ENCODE measurements at regions not wholly inside any gene's neighbourhood (a gene's known extent, or its start where the extent isn't known, plus 50 kb on each side); places are given as distances from the start of the nearest gene placed in this dataset.

DNA sequence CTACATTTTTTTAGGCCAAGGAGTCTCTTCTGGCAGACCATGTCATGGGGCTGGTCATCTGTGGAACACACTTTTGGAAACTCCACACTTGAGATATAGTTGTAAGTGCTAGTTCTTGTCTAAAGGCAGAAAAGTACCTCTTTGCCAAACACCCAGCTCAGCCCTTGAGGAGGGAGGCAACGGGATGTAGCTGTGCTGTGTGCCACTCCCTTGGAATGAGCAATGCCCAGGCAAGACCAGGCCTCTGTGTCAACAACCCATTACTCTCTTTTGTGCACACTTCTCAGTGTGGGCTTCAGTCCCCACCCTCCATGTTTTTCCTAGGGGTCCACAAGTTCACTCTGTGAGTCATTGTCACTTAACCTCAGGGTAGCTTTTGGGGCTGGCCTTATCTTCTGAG is 528.3 kb upstream of the CFAP20DC start:
- H3K4me3 ChIP-seq (ENCODE audit: low read depth, low read length) = no peak overlapping the region
- H3K36me3 ChIP-seq (ENCODE audit: control insufficient read depth, insufficient read depth, low read length) = no peaks in the 10 kb centered on the region
- FAIRE-seq (no peak), DNase-seq (ENCODE audit: low read depth) (peak; percentile 62)
- TF ChIP-seq, protein P1, sequence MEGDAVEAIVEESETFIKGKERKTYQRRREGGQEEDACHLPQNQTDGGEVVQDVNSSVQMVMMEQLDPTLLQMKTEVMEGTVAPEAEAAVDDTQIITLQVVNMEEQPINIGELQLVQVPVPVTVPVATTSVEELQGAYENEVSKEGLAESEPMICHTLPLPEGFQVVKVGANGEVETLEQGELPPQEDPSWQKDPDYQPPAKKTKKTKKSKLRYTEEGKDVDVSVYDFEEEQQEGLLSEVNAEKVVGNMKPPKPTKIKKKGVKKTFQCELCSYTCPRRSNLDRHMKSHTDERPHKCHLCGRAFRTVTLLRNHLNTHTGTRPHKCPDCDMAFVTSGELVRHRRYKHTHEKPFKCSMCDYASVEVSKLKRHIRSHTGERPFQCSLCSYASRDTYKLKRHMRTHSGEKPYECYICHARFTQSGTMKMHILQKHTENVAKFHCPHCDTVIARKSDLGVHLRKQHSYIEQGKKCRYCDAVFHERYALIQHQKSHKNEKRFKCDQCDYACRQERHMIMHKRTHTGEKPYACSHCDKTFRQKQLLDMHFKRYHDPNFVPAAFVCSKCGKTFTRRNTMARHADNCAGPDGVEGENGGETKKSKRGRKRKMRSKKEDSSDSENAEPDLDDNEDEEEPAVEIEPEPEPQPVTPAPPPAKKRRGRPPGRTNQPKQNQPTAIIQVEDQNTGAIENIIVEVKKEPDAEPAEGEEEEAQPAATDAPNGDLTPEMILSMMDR (IDR thresholded peaks at IDR 0.05; ENCODE audit: insufficient read depth, low read length, severe bottlenecking) = no peak
- H3K27me3 ChIP-seq (ENCODE audit: control insufficient read depth, insufficient read depth, low read length) = no peaks in the 10 kb centered on the region

DNA sequence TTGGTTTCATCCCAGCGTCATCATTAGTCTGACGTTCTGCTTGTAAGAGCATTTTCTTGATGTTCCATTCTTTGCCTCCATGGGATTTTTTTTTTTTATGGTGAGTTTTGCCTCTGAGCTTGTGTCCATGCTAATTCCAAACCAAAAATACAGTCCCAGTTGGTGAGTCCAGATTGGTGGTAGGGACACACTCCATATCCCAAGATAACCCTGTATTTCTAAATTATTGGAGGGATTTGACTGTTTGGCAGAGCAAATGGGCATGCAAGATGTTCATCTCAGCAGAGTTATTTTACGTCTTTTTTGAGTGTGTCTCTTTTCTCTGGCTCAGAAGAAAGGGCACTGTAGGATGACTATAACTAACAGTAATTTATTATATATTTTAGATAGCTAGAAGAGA is 526.8 kb upstream of the CFAP20DC start:
- TF ChIP-seq, protein P1 (IDR thresholded peaks at IDR 0.05; ENCODE audit: insufficient read depth, low read length, severe bottlenecking) = no peak
- no peak for FAIRE-seq
- Histone ChIP-seq H3K27me3 (ENCODE audit: control insufficient read depth, insufficient read depth, low read length) (no peaks in the 10 kb centered on the region), H3K36me3 (ENCODE audit: control insufficient read depth, insufficient read depth, low read length) (no peaks in the 10 kb centered on the region), H3K4me3 (ENCODE audit: low read depth, low read length) (no peak overlapping the region)
- DNase-seq (ENCODE audit: low read depth) = no peak

DNA sequence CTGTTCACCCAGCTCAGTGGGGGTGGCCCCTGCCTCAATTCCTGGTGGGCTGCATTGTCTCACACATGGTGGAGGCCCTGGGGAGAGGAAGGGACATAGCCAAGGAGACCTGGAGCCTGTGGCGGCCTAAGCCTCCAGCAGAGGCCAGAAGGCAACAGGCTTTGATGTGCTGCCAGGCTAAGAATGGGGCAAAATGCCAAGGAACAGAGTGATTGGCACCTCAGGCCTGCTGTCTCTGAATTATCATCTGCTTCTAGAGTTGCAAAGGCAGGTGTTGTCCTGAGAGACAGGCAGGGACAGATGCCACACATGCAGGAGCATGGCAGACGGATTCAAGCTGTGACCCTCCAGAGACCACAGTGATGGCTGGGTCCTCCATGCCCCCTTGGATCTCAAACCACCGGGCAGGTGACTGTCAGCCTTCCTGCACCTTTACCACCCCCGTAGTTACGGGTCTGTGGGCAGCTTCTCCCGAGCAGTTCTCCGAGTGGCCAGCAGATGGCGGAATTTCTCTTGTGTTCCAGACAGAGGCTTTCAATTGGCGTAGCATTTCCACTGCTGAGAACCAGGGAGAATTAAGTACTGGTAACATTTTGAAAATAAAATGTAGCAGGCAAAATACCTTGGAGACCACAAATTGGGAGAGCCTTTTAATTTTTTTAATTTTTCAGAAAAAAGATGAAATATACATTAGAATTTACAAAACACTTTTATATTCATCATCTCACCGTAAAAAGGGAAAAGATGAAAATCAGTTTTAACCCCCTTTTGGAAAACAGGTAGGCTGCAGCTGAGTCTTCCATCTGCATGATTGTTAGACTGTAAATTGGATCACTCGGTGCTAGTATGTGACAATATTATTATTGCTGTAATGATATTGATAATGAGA is 525.5 kb upstream of the CFAP20DC start:
- DNase-seq (ENCODE audit: low read depth) = peak; percentile 66
- TF ChIP-seq, protein P1 (IDR thresholded peaks at IDR 0.05; ENCODE audit: insufficient read depth, low read length, severe bottlenecking) = peak; percentile 86
- FAIRE-seq = peak; percentile 82

DNA sequence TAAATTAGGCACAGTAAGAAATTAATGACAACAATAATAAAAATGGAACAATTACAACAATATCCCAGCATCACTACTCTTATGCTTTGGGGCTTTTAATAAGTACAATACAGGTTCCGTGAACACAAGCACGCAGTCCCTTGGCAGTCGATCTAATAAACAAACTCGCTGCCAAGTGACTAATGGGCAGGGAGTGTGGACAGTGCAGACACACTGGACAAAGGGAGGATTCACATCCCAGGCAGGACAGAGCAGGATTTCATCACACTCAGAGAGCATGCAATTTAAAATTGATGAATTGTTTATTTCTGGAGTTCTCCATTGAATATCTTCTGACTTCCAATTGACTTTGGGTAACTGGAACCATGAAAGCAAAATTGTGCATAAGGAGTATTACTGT is 524.1 kb upstream of the CFAP20DC start:
- Histone ChIP-seq H3K36me3 (ENCODE audit: control insufficient read depth, insufficient read depth, low read length) (no peaks in the 10 kb centered on the region), H3K27me3 (ENCODE audit: control insufficient read depth, insufficient read depth, low read length) (no peaks in the 10 kb centered on the region), H3K4me3 (ENCODE audit: low read depth, low read length) (no peak overlapping the region)
- TF ChIP-seq, protein P1 (IDR thresholded peaks at IDR 0.05; ENCODE audit: insufficient read depth, low read length, severe bottlenecking) = no peak
- FAIRE-seq (peak; percentile 18), DNase-seq (ENCODE audit: low read depth) (peak; percentile 64)

More for the DNA sequence above, 525.5 kb upstream of the CFAP20DC start:
- Histone ChIP-seq H3K36me3 (ENCODE audit: control insufficient read depth, insufficient read depth, low read length) (no peaks in the 10 kb centered on the region), H3K27me3 (ENCODE audit: control insufficient read depth, insufficient read depth, low read length) (no peaks in the 10 kb centered on the region), H3K4me3 (ENCODE audit: low read depth, low read length) (no peak overlapping the region)

DNA sequence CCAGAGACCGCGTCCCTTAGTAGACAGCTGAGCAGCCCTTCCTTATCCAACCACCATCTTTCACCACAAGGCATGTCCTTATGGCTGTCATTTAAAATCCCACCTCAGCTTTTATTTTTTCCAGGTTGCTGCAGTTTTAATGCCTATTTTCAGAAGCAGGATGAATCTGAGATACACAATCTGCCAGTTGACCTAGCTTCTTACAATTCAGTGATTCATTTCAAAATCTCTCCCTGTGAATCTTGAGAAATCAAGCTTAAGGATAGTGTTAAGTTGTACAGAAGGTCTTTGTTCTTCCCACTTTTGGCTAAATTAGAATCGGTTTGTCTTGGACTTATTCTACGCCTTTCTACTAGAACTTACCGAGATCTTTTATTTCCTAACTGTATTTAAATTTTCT is 522.3 kb upstream of the CFAP20DC start:
- H3K27me3 ChIP-seq (ENCODE audit: control insufficient read depth, insufficient read depth, low read length) = no peaks in the 10 kb centered on the region
- FAIRE-seq (no peak), DNase-seq (ENCODE audit: low read depth) (no peak)
- no peaks in the 10 kb centered on the region for H3K36me3 ChIP-seq (ENCODE audit: control insufficient read depth, insufficient read depth, low read length)
- H3K4me3 ChIP-seq (ENCODE audit: low read depth, low read length) = no peak overlapping the region
- TF ChIP-seq, protein P1 (IDR thresholded peaks at IDR 0.05; ENCODE audit: insufficient read depth, low read length, severe bottlenecking) = no peak
